ENCODE measurements at regions not wholly inside any gene's neighbourhood (a gene's known extent, or its start where the extent isn't known, plus 50 kb on each side); places are given as distances from the start of the nearest gene placed in this dataset.

GRCh38 chr10:2019281-2019680 is 282.0 kb upstream of the ADARB2 start:
- Histone ChIP-seq H4K20me1 (ENCODE audit: insufficient read depth, low read length) (no peaks in the 10 kb centered on the region), H3K36me3 (ENCODE audit: insufficient read depth, low read length) (no peaks in the 10 kb centered on the region), H3K4me2 (ENCODE audit: insufficient read depth, low read length) (no peak overlapping the region), H3K27me3 (ENCODE audit: insufficient read depth, low read length) (no peaks in the 10 kb centered on the region), H2AFZ (ENCODE audit: low read length) (no peak overlapping the region), H3K27ac (ENCODE audit: low read depth, low read length) (no peak overlapping the region), H3K79me2 (ENCODE audit: insufficient read depth, low read length) (no peaks in the 10 kb centered on the region), H3K4me3 (ENCODE audit: insufficient read depth, low read length) (no peak overlapping the region), H3K9me3 (ENCODE audit: low read depth, low read length) (peaks cover 3% of the 10 kb centered on the region), H3K4me1 (ENCODE audit: insufficient read depth, low read length) (no peaks in the 10 kb centered on the region)
- no peak for TF ChIP-seq CTCF (IDR thresholded peaks at IDR 0.05; ENCODE audit: extremely low read depth, low read depth, low read length)
- no peak for DNase-seq (ENCODE audit: insufficient read length, low spot score, missing footprints)

GRCh38 chr10:2014541-2014940 is 277.2 kb upstream of the ADARB2 start:
- H3K79me2 ChIP-seq (ENCODE audit: insufficient read depth, low read length): no peaks in the 10 kb centered on the region
- no peaks in the 10 kb centered on the region for H3K4me1 ChIP-seq (ENCODE audit: insufficient read depth, low read length)
- H3K4me2 ChIP-seq (ENCODE audit: insufficient read depth, low read length): no peak overlapping the region
- no peaks in the 10 kb centered on the region for H3K27me3 ChIP-seq (ENCODE audit: insufficient read depth, low read length)
- no peaks in the 10 kb centered on the region for H4K20me1 ChIP-seq (ENCODE audit: insufficient read depth, low read length)
- no peak for DNase-seq (ENCODE audit: insufficient read length, low spot score, missing footprints)
- no peaks in the 10 kb centered on the region for H3K9me3 ChIP-seq (ENCODE audit: low read depth, low read length)
- H3K4me3 ChIP-seq (ENCODE audit: insufficient read depth, low read length): no peak overlapping the region
- H2AFZ ChIP-seq (ENCODE audit: low read length): no peak overlapping the region
- no peaks in the 10 kb centered on the region for H3K36me3 ChIP-seq (ENCODE audit: insufficient read depth, low read length)
- no peak overlapping the region for H3K27ac ChIP-seq (ENCODE audit: low read depth, low read length)
- TF ChIP-seq CTCF (IDR thresholded peaks at IDR 0.05; ENCODE audit: extremely low read depth, low read depth, low read length): no peak

- Histone ChIP-seq H3K27me3 (ENCODE audit: insufficient read depth, low read length) (no peaks in the 10 kb centered on the region), H2AFZ (ENCODE audit: low read length) (no peak overlapping the region), H3K36me3 (ENCODE audit: insufficient read depth, low read length) (no peaks in the 10 kb centered on the region), H3K9me3 (ENCODE audit: low read depth, low read length) (no peaks in the 10 kb centered on the region), H3K4me1 (ENCODE audit: insufficient read depth, low read length) (no peaks in the 10 kb centered on the region), H3K27ac (ENCODE audit: low read depth, low read length) (no peak overlapping the region), H4K20me1 (ENCODE audit: insufficient read depth, low read length) (no peaks in the 10 kb centered on the region), H3K4me2 (ENCODE audit: insufficient read depth, low read length) (no peak overlapping the region), H3K4me3 (ENCODE audit: insufficient read depth, low read length) (no peak overlapping the region), H3K79me2 (ENCODE audit: insufficient read depth, low read length) (no peaks in the 10 kb centered on the region)
- DNase-seq (ENCODE audit: insufficient read length, low spot score, missing footprints): no peak
- no peak for TF ChIP-seq CTCF (IDR thresholded peaks at IDR 0.05; ENCODE audit: extremely low read depth, low read depth, low read length)
Observed at GRCh38 chr10:2012209-2012608, 274.9 kb upstream of the ADARB2 start.

GRCh38 chr10:2011106-2011716 is 273.9 kb upstream of the ADARB2 start:
- no peak overlapping the region for H3K4me3 ChIP-seq (ENCODE audit: insufficient read depth, low read length)
- no peak overlapping the region for H2AFZ ChIP-seq (ENCODE audit: low read length)
- no peak for TF ChIP-seq CTCF (IDR thresholded peaks at IDR 0.05; ENCODE audit: extremely low read depth, low read depth, low read length)
- no peaks in the 10 kb centered on the region for H3K4me1 ChIP-seq (ENCODE audit: insufficient read depth, low read length)
- no peaks in the 10 kb centered on the region for H4K20me1 ChIP-seq (ENCODE audit: insufficient read depth, low read length)
- H3K27me3 ChIP-seq (ENCODE audit: insufficient read depth, low read length): no peaks in the 10 kb centered on the region
- DNase-seq (ENCODE audit: insufficient read length, low spot score, missing footprints): no peak
- no peaks in the 10 kb centered on the region for H3K36me3 ChIP-seq (ENCODE audit: insufficient read depth, low read length)
- H3K79me2 ChIP-seq (ENCODE audit: insufficient read depth, low read length): no peaks in the 10 kb centered on the region
- no peaks in the 10 kb centered on the region for H3K9me3 ChIP-seq (ENCODE audit: low read depth, low read length)
- H3K4me2 ChIP-seq (ENCODE audit: insufficient read depth, low read length): no peak overlapping the region
- H3K27ac ChIP-seq (ENCODE audit: low read depth, low read length): no peak overlapping the region

All from osteoblast (primary cell).